Upper lobe of left lung (tissue), 4 donors: ENCODE measurements at regions not wholly inside any gene's neighbourhood (a gene's known extent, or its start where the extent isn't known, plus 50 kb on each side); places are given as distances from the start of the nearest gene placed in this dataset.

Experiments used
- EP300 ChIP-seq, 4 donors: sonication (generic); formaldehyde crosslinking; IDR thresholded peaks; one replicate each; pipeline ENCODE4 v1.5.1; 2017; ENCODE audit warnings: antibody characterized with exemption in 4 of 4, control low read depth in 2 of 4
- POLR2A ChIP-seq, 4 donors: fragments of 450-650 bp; IDR thresholded peaks; one replicate each; pipeline ENCODE4 v1.5.1; 2016 to 2017; ENCODE audit warnings: antibody characterized with exemption in 4 of 4, mild to moderate bottlenecking in 2 of 4
- POLR2AphosphoS5 ChIP-seq, 2 donors: sonication (generic); formaldehyde crosslinking; IDR thresholded peaks; one replicate each; pipeline ENCODE4 v1.5.1; 2017; ENCODE audit warnings: antibody characterized with exemption in 2 of 2
- TF ChIP-seq, protein P1 (sequence below), 6 experiments: fragments of 450-650 bp in 4 of 6; fragments of 200-600 bp in 2 of 6; sonication (generic) in 2 of 6; IDR thresholded peaks; one replicate each; pipeline ENCODE4 v1.5.1; 2016 to 2019; ENCODE audit warnings: antibody characterized with exemption in 6 of 6

DNA sequence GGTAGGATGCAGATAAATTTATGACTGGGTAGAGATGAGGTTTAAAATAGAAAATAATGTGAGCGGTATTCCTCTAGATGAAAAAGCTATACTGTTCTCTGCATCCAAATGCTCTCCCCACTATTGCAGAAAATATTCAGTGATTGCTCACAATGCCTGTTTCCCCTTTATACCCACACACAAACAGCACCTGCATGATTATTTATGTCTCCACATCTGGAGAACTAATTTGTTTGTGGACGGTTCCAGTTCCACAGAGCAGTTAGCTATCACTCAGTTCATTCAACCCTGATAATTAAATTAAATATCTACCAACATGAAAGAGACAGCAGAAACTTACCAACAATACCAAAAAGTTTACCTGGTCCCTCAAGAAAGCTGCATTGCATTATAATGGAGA is 800.0 kb downstream of the CDH11 start:
- TF ChIP-seq, protein P1, sequence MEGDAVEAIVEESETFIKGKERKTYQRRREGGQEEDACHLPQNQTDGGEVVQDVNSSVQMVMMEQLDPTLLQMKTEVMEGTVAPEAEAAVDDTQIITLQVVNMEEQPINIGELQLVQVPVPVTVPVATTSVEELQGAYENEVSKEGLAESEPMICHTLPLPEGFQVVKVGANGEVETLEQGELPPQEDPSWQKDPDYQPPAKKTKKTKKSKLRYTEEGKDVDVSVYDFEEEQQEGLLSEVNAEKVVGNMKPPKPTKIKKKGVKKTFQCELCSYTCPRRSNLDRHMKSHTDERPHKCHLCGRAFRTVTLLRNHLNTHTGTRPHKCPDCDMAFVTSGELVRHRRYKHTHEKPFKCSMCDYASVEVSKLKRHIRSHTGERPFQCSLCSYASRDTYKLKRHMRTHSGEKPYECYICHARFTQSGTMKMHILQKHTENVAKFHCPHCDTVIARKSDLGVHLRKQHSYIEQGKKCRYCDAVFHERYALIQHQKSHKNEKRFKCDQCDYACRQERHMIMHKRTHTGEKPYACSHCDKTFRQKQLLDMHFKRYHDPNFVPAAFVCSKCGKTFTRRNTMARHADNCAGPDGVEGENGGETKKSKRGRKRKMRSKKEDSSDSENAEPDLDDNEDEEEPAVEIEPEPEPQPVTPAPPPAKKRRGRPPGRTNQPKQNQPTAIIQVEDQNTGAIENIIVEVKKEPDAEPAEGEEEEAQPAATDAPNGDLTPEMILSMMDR (IDR thresholded peaks at IDR 0.05) = no peak
- no peak for TF ChIP-seq POLR2A (IDR thresholded peaks at IDR 0.05)
- no peak for TF ChIP-seq EP300 (IDR thresholded peaks at IDR 0.05)
- no peak for TF ChIP-seq POLR2AphosphoS5 (IDR thresholded peaks at IDR 0.05)
